A549 (cell line): ENCODE measurements at regions not wholly inside any gene's neighbourhood (a gene's known extent, or its start where the extent isn't known, plus 50 kb on each side); places are given as distances from the start of the nearest gene placed in this dataset.

Experiments
- ATAC-seq, 2 experiments: fragments of 200-7000 bp in 1 of 2; fragments of >200 bp in 1 of 2; cut with Nextera tagmentation in 1 of 2; cut with Tn5 transposase in 1 of 2; 3 replicates each; pipeline versions ENCODE4 v1.8.0 to v1.9.1; 2018 to 2020; ENCODE audit warnings: mild to moderate bottlenecking in 1 of 2, moderate library complexity in 1 of 2
- CTCF ChIA-PET: fragments of 300-600 bp; sonication (Branson Sonifier 250); formaldehyde crosslinking; extraction: SDS; loops from one replicate; lab custom pipeline; 2021; ENCODE audit warnings: antibody characterized with exemption, inconsistent platforms; lab: Yijun Ruan, JAX
- POLR2A ChIA-PET: fragments of 350-600 bp; formaldehyde crosslinking; extraction: SDS; loops from one replicate; lab custom pipeline; 2021; ENCODE audit warnings: antibody characterized with exemption, inconsistent platforms; lab: Yijun Ruan, JAX
- DNase-seq, 2 experiments: peaks; one replicate each; pipeline versions ENCODE4 v3.0.0 to v3.0.0-alpha.2; 2011 to 2016; ENCODE audit warnings: low read depth in 1 of 2, low spot score in 1 of 2
- FAIRE-seq: peaks from 2 replicates; lab custom pipeline; 2011; peaks lifted over from hg19 to GRCh38; lab: Jason Lieb, UNC
- H3K27ac ChIP-seq, 2 experiments: fragments of >200 bp; sonication (Bioruptor Twin); formaldehyde crosslinking; 3 replicates each; pipeline ENCODE4 v1.5.1; 2016 to 2017
- H3K4me1 ChIP-seq: fragments of >200 bp; sonication (Bioruptor Twin); formaldehyde crosslinking; 3 replicates; pipeline ENCODE4 v1.6.1; 2016
- H3K4me2 ChIP-seq: fragments of >200 bp; sonication (Bioruptor Twin); formaldehyde crosslinking; 3 replicates; pipeline ENCODE4 v1.6.1; 2016
- H3K4me3 ChIP-seq: fragments of >200 bp; sonication (Bioruptor Twin); formaldehyde crosslinking; 3 replicates; pipeline ENCODE4 v1.5.1; 2016
- H3K9me3 ChIP-seq: fragments of >200 bp; sonication (Bioruptor Twin); formaldehyde crosslinking; 3 replicates; pipeline ENCODE4 v1.6.1; 2016
- ATOH8 ChIP-seq: fragments of 250-450 bp; sonication (Bioruptor Pico); IDR thresholded peaks from 2 replicates; pipeline ENCODE4 v1.5.0; 2020; ENCODE audit warnings: low read depth, mild to moderate bottlenecking, moderate library complexity
- BHLHE40 ChIP-seq: IDR thresholded peaks from 2 replicates; pipeline ENCODE4 v1.6.1; 2012; ENCODE audit warnings: low read depth, low read length, inconsistent platforms
- CBX2 ChIP-seq: fragments of 200-600 bp; sonication (generic); IDR thresholded peaks from 2 replicates; pipeline ENCODE4 v1.6.1; 2016; ENCODE audit warnings: low read depth, mild to moderate bottlenecking, borderline replicate concordance
- CBX8 ChIP-seq: fragments of 200-600 bp; sonication (generic); IDR thresholded peaks from 2 replicates; pipeline ENCODE4 v1.6.1; 2016
- CHD2 ChIP-seq: fragments of 150-350 bp; IDR thresholded peaks from 2 replicates; pipeline ENCODE4 v1.6.1; 2014; ENCODE audit warnings: low read length; ENCODE audit not compliant: partially characterized antibody
- CHD4 ChIP-seq: fragments of 200-600 bp; sonication (generic); IDR thresholded peaks from 2 replicates; pipeline ENCODE4 v1.6.1; 2016; ENCODE audit warnings: antibody characterized with exemption, mild to moderate bottlenecking, borderline replicate concordance
- CTCF ChIP-seq: fragments of >200 bp; sonication (Bioruptor Twin); formaldehyde crosslinking; IDR thresholded peaks from 3 replicates; pipeline ENCODE4 v1.5.1; 2016
- EHF ChIP-seq: fragments of 250-450 bp; sonication (Bioruptor Pico); IDR thresholded peaks from 2 replicates; pipeline ENCODE4 v1.5.0; 2020; ENCODE audit warnings: mild to moderate bottlenecking
- EHMT2 ChIP-seq: fragments of 200-600 bp; sonication (generic); IDR thresholded peaks from 2 replicates; pipeline ENCODE4 v1.6.1; 2016; ENCODE audit warnings: antibody characterized with exemption, low read depth, mild to moderate bottlenecking, moderate library complexity
- ELK1 ChIP-seq: fragments of 150-350 bp; IDR thresholded peaks from 2 replicates; pipeline ENCODE4 v1.6.1; 2014; ENCODE audit warnings: low read depth, mild to moderate bottlenecking, low read length
- EP300 ChIP-seq, 2 experiments: fragments of >200 bp; sonication (Bioruptor Twin); formaldehyde crosslinking; IDR thresholded peaks; 2 replicates in 1 of 2; 3 replicates in 1 of 2; pipeline ENCODE4 v1.6.1; 2016 to 2017
- ESRRA ChIP-seq: fragments of 150-350 bp; IDR thresholded peaks from 2 replicates; pipeline ENCODE4 v1.6.1; 2014; ENCODE audit warnings: mild to moderate bottlenecking, low read length, borderline replicate concordance
- FOSB ChIP-seq: fragments of 250-450 bp; sonication (Bioruptor Pico); IDR thresholded peaks from 2 replicates; pipeline ENCODE4 v1.5.0; 2020; ENCODE audit warnings: mild to moderate bottlenecking, moderate library complexity
- HDAC2 ChIP-seq: fragments of 200-600 bp; sonication (generic); IDR thresholded peaks from 2 replicates; pipeline ENCODE4 v1.6.1; 2016
- HOXB13 ChIP-seq: fragments of 250-450 bp; sonication (Bioruptor Pico); IDR thresholded peaks from 2 replicates; pipeline ENCODE4 v1.5.0; 2020; ENCODE audit warnings: low read depth, mild to moderate bottlenecking, moderate library complexity
- KDM5A ChIP-seq: fragments of 200-600 bp; sonication (generic); IDR thresholded peaks from 2 replicates; pipeline ENCODE4 v1.6.1; 2016; ENCODE audit warnings: antibody characterized with exemption, mild to moderate bottlenecking
- MAZ ChIP-seq: fragments of 150-350 bp; IDR thresholded peaks from 2 replicates; pipeline ENCODE4 v1.6.1; 2014; ENCODE audit warnings: antibody characterized with exemption, low read depth, low read length, borderline replicate concordance
- POLR2AphosphoS2 ChIP-seq: conservative IDR thresholded peaks from 2 replicates; pipeline ENCODE4 v1.6.1; 2012; ENCODE audit warnings: low read length, improper control_type of control experiment, inconsistent platforms
- REST ChIP-seq: fragments of 200-600 bp; sonication (generic); IDR thresholded peaks from 2 replicates; pipeline ENCODE4 v1.6.1; 2016; ENCODE audit warnings: antibody characterized with exemption, mild to moderate bottlenecking, moderate library complexity
- RFX5 ChIP-seq: fragments of 450-650 bp; IDR thresholded peaks from 2 replicates; pipeline ENCODE4 v1.7.1; 2014; ENCODE audit warnings: antibody characterized with exemption, mild to moderate bottlenecking, moderate library complexity
- RNF2 ChIP-seq: fragments of 200-600 bp; sonication (generic); IDR thresholded peaks from 2 replicates; pipeline ENCODE4 v1.6.1; 2016; ENCODE audit warnings: low read depth, mild to moderate bottlenecking, antibody characterized with exemption, moderate library complexity, borderline replicate concordance
- WGBS: methylation state at CpG from one replicate; pipeline ENCODE4 v1.1.6; 2017; ENCODE audit errors: missing lambda C conversion rate; 5-methylcytosine and 5-hydroxymethylcytosine counted together

- ChIA-PET CTCF (no interaction called here), POLR2A (no interaction called here)
- H3K4me3 ChIP-seq, result no peak overlapping the region
- FAIRE-seq, result no peak
- H3K27ac ChIP-seq, result no peak overlapping the region
- ATAC-seq, result no peak
- no peak overlapping the region for H3K4me2 ChIP-seq
- H3K9me3 ChIP-seq, result no peaks in the 10 kb centered on the region
- DNase-seq, result no peak
- 4% methylated on average over 1 of the region's 1 CpG for WGBS
- H3K4me1 ChIP-seq, result no peaks in the 10 kb centered on the region
- TF ChIP-seq CBX8 (no peak), FOSB (no peak)
Observed at GRCh38 chr4:127291316-127291715, 341.4 kb upstream of the INTU start.

- Histone ChIP-seq H3K4me1 (no peaks in the 10 kb centered on the region), H3K27ac (no peak overlapping the region), H3K4me3 (no peak overlapping the region), H3K9me3 (no peaks in the 10 kb centered on the region), H3K4me2 (no peak overlapping the region)
- 1% methylated on average over 2 of the region's 2 CpGs for WGBS
- ATAC-seq, result no peak
- POLR2A ChIA-PET, result no interaction called here
- DNase-seq, result no peak
- CTCF ChIA-PET, result no interaction called here
- FAIRE-seq, result no peak
- TF ChIP-seq MAZ, result no peak
- TF ChIP-seq CHD2, result no peak
- no peak for TF ChIP-seq EHF (CRISPR knock-in tag)
- TF ChIP-seq ESRRA, result no peak
- no peak for TF ChIP-seq CBX2
- no peak for TF ChIP-seq POLR2AphosphoS2
- TF ChIP-seq CBX8, result no peak
- no peak for TF ChIP-seq RNF2
- TF ChIP-seq HDAC2, result no peak
- no peak for TF ChIP-seq RFX5
- TF ChIP-seq ATOH8 (CRISPR knock-in tag), result no peak
- no peak for TF ChIP-seq KDM5A
- TF ChIP-seq CHD4, result no peak
- TF ChIP-seq BHLHE40, result no peak
- TF ChIP-seq EP300 (IDR thresholded peaks at IDR 0.05), result no peak
- TF ChIP-seq CTCF, result no peak
- TF ChIP-seq EHMT2, result no peak
Observed at GRCh38 chr4:127293496-127293895, 339.3 kb upstream of the INTU start.

- FAIRE-seq (no peak), ATAC-seq (no peak), DNase-seq (no peak)
- POLR2A ChIA-PET, result no interaction called here
- H3K4me1 ChIP-seq, result no peaks in the 10 kb centered on the region
- 0% methylated on average over 2 of the region's 2 CpGs for WGBS
- H3K27ac ChIP-seq, result no peak overlapping the region
- CTCF ChIA-PET, result no interaction called here
- no peak overlapping the region for H3K4me2 ChIP-seq
- H3K9me3 ChIP-seq, result no peaks in the 10 kb centered on the region
- no peak overlapping the region for H3K4me3 ChIP-seq
- TF ChIP-seq EP300 (IDR thresholded peaks at IDR 0.05) (no peak), HOXB13 (CRISPR knock-in tag) (no peak), RFX5 (no peak), ATOH8 (CRISPR knock-in tag) (no peak), ELK1 (no peak), REST (no peak)
Observed at GRCh38 chr4:127304356-127304755, 328.4 kb upstream of the INTU start.
